ENCODE measurements at regions not wholly inside any gene's neighbourhood (a gene's known extent, or its start where the extent isn't known, plus 50 kb on each side); places are given as distances from the start of the nearest gene placed in this dataset.

GRCh38 chr18:25805939-25806338 lies 284.5 kb downstream of the SS18 start:
- DNase-seq, result no peak

GRCh38 chr18:25805323-25805722 lies 285.1 kb downstream of the SS18 start:
- no peak for DNase-seq

- no peak for DNase-seq
These were observed 291.2 kb downstream of the SS18 start for GRCh38 chr18:25799231-25799630.

GRCh38 chr18:25798046-25798445 lies 292.4 kb downstream of the SS18 start:
- DNase-seq, result no peak

- DNase-seq, result no peak
These were observed 295.2 kb downstream of the SS18 start for GRCh38 chr18:25795213-25795612.

GRCh38 chr18:25787276-25787675 lies 303.1 kb downstream of the SS18 start:
- DNase-seq, result no peak

GRCh38 chr18:25786758-25787157 lies 303.7 kb downstream of the SS18 start:
- DNase-seq, result no peak

GRCh38 chr18:25780105-25780504 lies 310.3 kb downstream of the SS18 start:
- no peak for DNase-seq

GRCh38 chr18:25771796-25772195 lies 318.6 kb downstream of the SS18 start:
- no peak for DNase-seq

GRCh38 chr18:25764777-25765176 lies 325.6 kb downstream of the SS18 start:
- no peak for DNase-seq

- DNase-seq, result no peak
These were observed 331.3 kb downstream of the SS18 start for GRCh38 chr18:25759111-25759510.

GRCh38 chr18:25743646-25744151 lies 346.7 kb downstream of the SS18 start:
- no peak for DNase-seq

GRCh38 chr18:25739376-25739775 lies 351.0 kb downstream of the SS18 start:
- no peak for DNase-seq

GRCh38 chr18:25737710-25738311 lies 352.6 kb downstream of the SS18 start:
- no peak for DNase-seq

- no peak for DNase-seq
These were observed 353.9 kb downstream of the SS18 start for GRCh38 chr18:25736516-25736915.

- no peak for DNase-seq
These were observed 355.0 kb downstream of the SS18 start for GRCh38 chr18:25735459-25735858.

GRCh38 chr18:25734336-25734735 lies 356.1 kb downstream of the SS18 start:
- DNase-seq, result no peak

- DNase-seq, result no peak
These were observed 357.6 kb downstream of the SS18 start for GRCh38 chr18:25732862-25733261.

GRCh38 chr18:25729072-25729471 lies 361.3 kb downstream of the SS18 start:
- DNase-seq, result no peak

- no peak for DNase-seq
These were observed 363.0 kb downstream of the SS18 start for GRCh38 chr18:25727281-25727985.

GRCh38 chr18:25726298-25726697 lies 364.1 kb downstream of the SS18 start:
- DNase-seq, result no peak

GRCh38 chr18:25725501-25725900 lies 364.9 kb downstream of the SS18 start:
- no peak for DNase-seq

- no peak for DNase-seq
These were observed 365.4 kb downstream of the SS18 start for GRCh38 chr18:25724997-25725396.

- DNase-seq, result no peak
These were observed 366.3 kb downstream of the SS18 start for GRCh38 chr18:25724121-25724520.

GRCh38 chr18:25713103-25713502 lies 361.1 kb upstream of the ZNF521 start:
- no peak for DNase-seq
